GM12865 (cell line): ENCODE measurements at regions not wholly inside any gene's neighbourhood (a gene's known extent, or its start where the extent isn't known, plus 50 kb on each side); places are given as distances from the start of the nearest gene placed in this dataset.
A peak's percentile ranks its signal among the peaks of the same experiment; 100 is the strongest.

ENCODE experiments used
- DNase-seq: peaks from one replicate; pipeline ENCODE4 v3.0.0; 2010; ENCODE audit warnings: low read depth
- H3K4me3 ChIP-seq: 2 replicates; pipeline ENCODE4 v1.5.1; 2011; ENCODE audit warnings: mild to moderate bottlenecking, low read depth, low read length, control low read depth
- TF ChIP-seq, protein P1 (sequence below): IDR thresholded peaks from 2 replicates; pipeline ENCODE4 v1.5.1; 2011; ENCODE audit warnings: low read length, control low read depth, low read depth, inconsistent platforms; ENCODE audit not compliant: insufficient read depth; ENCODE audit errors: missing control alignments

DNA sequence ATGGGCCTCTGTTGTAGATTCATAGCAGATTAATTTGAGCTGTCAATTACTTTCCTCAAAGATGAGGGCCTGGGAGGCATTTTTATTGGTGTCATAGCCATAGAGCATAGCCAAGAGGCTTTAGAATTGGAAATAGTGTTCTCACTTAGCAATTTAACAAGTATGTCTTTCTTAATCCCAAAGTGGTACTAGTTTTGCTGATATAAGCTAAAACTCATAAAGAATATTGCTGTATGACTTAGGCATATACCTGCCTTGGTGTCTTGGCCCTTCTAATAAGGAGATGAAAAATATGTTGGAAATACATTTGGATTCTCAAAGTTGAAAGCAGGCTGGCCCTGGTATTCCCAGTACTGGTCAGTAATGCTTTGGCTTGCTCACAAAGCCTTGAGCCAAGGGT is 221.5 kb upstream of the CXCL13 start:
- TF ChIP-seq, protein P1, sequence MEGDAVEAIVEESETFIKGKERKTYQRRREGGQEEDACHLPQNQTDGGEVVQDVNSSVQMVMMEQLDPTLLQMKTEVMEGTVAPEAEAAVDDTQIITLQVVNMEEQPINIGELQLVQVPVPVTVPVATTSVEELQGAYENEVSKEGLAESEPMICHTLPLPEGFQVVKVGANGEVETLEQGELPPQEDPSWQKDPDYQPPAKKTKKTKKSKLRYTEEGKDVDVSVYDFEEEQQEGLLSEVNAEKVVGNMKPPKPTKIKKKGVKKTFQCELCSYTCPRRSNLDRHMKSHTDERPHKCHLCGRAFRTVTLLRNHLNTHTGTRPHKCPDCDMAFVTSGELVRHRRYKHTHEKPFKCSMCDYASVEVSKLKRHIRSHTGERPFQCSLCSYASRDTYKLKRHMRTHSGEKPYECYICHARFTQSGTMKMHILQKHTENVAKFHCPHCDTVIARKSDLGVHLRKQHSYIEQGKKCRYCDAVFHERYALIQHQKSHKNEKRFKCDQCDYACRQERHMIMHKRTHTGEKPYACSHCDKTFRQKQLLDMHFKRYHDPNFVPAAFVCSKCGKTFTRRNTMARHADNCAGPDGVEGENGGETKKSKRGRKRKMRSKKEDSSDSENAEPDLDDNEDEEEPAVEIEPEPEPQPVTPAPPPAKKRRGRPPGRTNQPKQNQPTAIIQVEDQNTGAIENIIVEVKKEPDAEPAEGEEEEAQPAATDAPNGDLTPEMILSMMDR, result no peak

GRCh38 chr4:77385124-77385969 is 220.3 kb upstream of the CXCL13 start:
- peak; percentile 69 for DNase-seq
- TF ChIP-seq, protein P1, result peak; percentile 86
- H3K4me3 ChIP-seq, result no peak overlapping the region

More for the DNA sequence above, 221.5 kb upstream of the CXCL13 start:
- H3K4me3 ChIP-seq, result no peak overlapping the region
- no peak for DNase-seq

DNA sequence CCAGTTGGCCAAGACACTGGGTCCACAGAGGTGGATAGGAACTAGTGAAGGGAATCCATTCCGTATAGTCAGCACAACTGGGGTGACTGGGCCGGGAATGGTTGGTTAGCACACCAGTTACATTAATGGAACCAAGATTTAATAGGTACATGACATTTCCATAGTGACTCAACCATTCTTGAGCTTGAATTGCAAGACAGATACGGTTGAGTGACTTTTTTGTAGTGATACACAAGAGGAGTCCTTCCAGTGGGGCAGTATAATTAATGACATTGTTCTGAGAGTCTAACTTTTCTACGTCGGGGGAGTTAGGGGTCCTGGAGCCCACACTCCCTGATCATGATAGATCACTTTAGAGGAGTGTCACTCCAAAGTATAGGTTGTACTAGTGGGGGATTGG is 211.6 kb upstream of the CXCL13 start:
- no peak for DNase-seq
- TF ChIP-seq, protein P1, result no peak
- H3K4me3 ChIP-seq, result no peak overlapping the region

GRCh38 chr4:77395481-77395880 is 210.1 kb upstream of the CXCL13 start:
- DNase-seq, result no peak
- no peak overlapping the region for H3K4me3 ChIP-seq
- TF ChIP-seq, protein P1, result no peak

GRCh38 chr4:77398256-77398655 is 207.4 kb upstream of the CXCL13 start:
- H3K4me3 ChIP-seq, result no peak overlapping the region
- DNase-seq, result no peak
- TF ChIP-seq, protein P1, result no peak

GRCh38 chr4:77399831-77400230 is 205.8 kb upstream of the CXCL13 start:
- TF ChIP-seq, protein P1, result no peak
- H3K4me3 ChIP-seq, result no peak overlapping the region
- no peak for DNase-seq

GRCh38 chr4:77413766-77414165 is 191.9 kb upstream of the CXCL13 start:
- no peak overlapping the region for H3K4me3 ChIP-seq
- no peak for DNase-seq
- TF ChIP-seq, protein P1, result no peak
